ENCODE measurements at regions not wholly inside any gene's neighbourhood (a gene's known extent, or its start where the extent isn't known, plus 50 kb on each side); places are given as distances from the start of the nearest gene placed in this dataset.

- no peak for TF ChIP-seq EZH2 (IDR thresholded peaks at IDR 0.05; ENCODE audit: borderline replicate concordance, control insufficient read depth, low read depth, low read length)
- TF ChIP-seq, protein P1, sequence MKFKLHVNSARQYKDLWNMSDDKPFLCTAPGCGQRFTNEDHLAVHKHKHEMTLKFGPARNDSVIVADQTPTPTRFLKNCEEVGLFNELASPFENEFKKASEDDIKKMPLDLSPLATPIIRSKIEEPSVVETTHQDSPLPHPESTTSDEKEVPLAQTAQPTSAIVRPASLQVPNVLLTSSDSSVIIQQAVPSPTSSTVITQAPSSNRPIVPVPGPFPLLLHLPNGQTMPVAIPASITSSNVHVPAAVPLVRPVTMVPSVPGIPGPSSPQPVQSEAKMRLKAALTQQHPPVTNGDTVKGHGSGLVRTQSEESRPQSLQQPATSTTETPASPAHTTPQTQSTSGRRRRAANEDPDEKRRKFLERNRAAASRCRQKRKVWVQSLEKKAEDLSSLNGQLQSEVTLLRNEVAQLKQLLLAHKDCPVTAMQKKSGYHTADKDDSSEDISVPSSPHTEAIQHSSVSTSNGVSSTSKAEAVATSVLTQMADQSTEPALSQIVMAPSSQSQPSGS (IDR thresholded peaks at IDR 0.05; ENCODE audit: low read length) = no peak
- TF ChIP-seq, protein P2, sequence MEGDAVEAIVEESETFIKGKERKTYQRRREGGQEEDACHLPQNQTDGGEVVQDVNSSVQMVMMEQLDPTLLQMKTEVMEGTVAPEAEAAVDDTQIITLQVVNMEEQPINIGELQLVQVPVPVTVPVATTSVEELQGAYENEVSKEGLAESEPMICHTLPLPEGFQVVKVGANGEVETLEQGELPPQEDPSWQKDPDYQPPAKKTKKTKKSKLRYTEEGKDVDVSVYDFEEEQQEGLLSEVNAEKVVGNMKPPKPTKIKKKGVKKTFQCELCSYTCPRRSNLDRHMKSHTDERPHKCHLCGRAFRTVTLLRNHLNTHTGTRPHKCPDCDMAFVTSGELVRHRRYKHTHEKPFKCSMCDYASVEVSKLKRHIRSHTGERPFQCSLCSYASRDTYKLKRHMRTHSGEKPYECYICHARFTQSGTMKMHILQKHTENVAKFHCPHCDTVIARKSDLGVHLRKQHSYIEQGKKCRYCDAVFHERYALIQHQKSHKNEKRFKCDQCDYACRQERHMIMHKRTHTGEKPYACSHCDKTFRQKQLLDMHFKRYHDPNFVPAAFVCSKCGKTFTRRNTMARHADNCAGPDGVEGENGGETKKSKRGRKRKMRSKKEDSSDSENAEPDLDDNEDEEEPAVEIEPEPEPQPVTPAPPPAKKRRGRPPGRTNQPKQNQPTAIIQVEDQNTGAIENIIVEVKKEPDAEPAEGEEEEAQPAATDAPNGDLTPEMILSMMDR (IDR thresholded peaks at IDR 0.05 in 2 of 3, conservative IDR thresholded peaks at IDR 0.05 in 1 of 3; ENCODE audit: control insufficient read depth in 2 of 3, extremely low read depth in 1 of 3, insufficient read depth in 1 of 3, low read depth in 3 of 3, low read length in 3 of 3) = no peak
- no peak for TF ChIP-seq JUND (IDR thresholded peaks at IDR 0.05; ENCODE audit: low read depth, low read length)
- TF ChIP-seq REST (IDR thresholded peaks at IDR 0.05; ENCODE audit: low read depth, low read length) = no peak
- no peak for TF ChIP-seq ETV6 (conservative IDR thresholded peaks at IDR 0.05 in 1 of 2, IDR thresholded peaks at IDR 0.05 in 1 of 2; ENCODE audit: borderline replicate concordance in 1 of 2, low read depth in 1 of 2)
- TF ChIP-seq STAT1 (conservative IDR thresholded peaks at IDR 0.05) = no peak
- no peak for TF ChIP-seq POLR2AphosphoS5 (IDR thresholded peaks at IDR 0.05; ENCODE audit: low read length)
- TF ChIP-seq SUZ12 (IDR thresholded peaks at IDR 0.05; ENCODE audit: unreplicated experiment) = no peak
Measured at GRCh38 chr12:92396647-92397252, 251.1 kb upstream of the BTG1 start.

All from GM12878 (cell line).